K562 (cell line): ENCODE measurements at regions not wholly inside any gene's neighbourhood (a gene's known extent, or its start where the extent isn't known, plus 50 kb on each side); places are given as distances from the start of the nearest gene placed in this dataset.

Experiments
- ZNF347 ChIP-seq: fragments of 450-650 bp; formaldehyde crosslinking; IDR thresholded peaks from 2 replicates; pipeline ENCODE4 v1.4.0; 2020; ENCODE audit warnings: low read depth, mild to moderate bottlenecking, moderate library complexity
- TF ChIP-seq, protein P1 (sequence below): fragments of 450-650 bp; IDR thresholded peaks from 2 replicates; pipeline ENCODE4 v1.6.1; 2016; ENCODE audit warnings: mild to moderate bottlenecking, moderate library complexity
- TF ChIP-seq, protein P2 (sequence below), 2 experiments: fragments of 150-350 bp in 1 of 2; IDR thresholded peaks; 2 replicates each; pipeline ENCODE4 v1.6.1; 2012 to 2016; ENCODE audit warnings: low read depth in 2 of 2, low read length in 2 of 2, mild to moderate bottlenecking in 1 of 2, moderate library complexity in 1 of 2

DNA sequence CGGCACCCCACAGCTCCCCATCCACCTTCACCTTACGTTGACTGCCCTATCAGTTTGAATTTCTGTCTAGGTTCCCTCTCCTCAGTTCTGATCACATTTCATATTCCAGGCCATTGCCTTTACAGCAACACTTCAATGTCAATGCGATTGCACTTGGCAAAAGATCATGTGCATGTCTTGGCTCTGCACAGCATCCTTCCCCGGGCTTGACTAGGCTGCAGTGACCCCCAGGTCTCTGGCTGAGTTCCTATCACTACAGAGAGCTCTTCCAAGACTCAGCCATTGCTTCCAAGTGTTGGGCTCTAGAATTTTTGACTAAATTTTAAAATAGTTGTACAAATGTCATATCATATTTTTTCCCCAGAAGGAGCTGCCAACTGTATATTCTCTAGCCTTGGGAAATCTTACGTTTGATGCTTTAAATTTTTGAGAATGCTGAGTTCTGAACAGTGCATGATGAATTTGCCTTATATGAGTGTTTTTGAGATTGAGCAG is 103.8 kb upstream of the NEDD4L start (continued):
- TF ChIP-seq, protein P1, sequence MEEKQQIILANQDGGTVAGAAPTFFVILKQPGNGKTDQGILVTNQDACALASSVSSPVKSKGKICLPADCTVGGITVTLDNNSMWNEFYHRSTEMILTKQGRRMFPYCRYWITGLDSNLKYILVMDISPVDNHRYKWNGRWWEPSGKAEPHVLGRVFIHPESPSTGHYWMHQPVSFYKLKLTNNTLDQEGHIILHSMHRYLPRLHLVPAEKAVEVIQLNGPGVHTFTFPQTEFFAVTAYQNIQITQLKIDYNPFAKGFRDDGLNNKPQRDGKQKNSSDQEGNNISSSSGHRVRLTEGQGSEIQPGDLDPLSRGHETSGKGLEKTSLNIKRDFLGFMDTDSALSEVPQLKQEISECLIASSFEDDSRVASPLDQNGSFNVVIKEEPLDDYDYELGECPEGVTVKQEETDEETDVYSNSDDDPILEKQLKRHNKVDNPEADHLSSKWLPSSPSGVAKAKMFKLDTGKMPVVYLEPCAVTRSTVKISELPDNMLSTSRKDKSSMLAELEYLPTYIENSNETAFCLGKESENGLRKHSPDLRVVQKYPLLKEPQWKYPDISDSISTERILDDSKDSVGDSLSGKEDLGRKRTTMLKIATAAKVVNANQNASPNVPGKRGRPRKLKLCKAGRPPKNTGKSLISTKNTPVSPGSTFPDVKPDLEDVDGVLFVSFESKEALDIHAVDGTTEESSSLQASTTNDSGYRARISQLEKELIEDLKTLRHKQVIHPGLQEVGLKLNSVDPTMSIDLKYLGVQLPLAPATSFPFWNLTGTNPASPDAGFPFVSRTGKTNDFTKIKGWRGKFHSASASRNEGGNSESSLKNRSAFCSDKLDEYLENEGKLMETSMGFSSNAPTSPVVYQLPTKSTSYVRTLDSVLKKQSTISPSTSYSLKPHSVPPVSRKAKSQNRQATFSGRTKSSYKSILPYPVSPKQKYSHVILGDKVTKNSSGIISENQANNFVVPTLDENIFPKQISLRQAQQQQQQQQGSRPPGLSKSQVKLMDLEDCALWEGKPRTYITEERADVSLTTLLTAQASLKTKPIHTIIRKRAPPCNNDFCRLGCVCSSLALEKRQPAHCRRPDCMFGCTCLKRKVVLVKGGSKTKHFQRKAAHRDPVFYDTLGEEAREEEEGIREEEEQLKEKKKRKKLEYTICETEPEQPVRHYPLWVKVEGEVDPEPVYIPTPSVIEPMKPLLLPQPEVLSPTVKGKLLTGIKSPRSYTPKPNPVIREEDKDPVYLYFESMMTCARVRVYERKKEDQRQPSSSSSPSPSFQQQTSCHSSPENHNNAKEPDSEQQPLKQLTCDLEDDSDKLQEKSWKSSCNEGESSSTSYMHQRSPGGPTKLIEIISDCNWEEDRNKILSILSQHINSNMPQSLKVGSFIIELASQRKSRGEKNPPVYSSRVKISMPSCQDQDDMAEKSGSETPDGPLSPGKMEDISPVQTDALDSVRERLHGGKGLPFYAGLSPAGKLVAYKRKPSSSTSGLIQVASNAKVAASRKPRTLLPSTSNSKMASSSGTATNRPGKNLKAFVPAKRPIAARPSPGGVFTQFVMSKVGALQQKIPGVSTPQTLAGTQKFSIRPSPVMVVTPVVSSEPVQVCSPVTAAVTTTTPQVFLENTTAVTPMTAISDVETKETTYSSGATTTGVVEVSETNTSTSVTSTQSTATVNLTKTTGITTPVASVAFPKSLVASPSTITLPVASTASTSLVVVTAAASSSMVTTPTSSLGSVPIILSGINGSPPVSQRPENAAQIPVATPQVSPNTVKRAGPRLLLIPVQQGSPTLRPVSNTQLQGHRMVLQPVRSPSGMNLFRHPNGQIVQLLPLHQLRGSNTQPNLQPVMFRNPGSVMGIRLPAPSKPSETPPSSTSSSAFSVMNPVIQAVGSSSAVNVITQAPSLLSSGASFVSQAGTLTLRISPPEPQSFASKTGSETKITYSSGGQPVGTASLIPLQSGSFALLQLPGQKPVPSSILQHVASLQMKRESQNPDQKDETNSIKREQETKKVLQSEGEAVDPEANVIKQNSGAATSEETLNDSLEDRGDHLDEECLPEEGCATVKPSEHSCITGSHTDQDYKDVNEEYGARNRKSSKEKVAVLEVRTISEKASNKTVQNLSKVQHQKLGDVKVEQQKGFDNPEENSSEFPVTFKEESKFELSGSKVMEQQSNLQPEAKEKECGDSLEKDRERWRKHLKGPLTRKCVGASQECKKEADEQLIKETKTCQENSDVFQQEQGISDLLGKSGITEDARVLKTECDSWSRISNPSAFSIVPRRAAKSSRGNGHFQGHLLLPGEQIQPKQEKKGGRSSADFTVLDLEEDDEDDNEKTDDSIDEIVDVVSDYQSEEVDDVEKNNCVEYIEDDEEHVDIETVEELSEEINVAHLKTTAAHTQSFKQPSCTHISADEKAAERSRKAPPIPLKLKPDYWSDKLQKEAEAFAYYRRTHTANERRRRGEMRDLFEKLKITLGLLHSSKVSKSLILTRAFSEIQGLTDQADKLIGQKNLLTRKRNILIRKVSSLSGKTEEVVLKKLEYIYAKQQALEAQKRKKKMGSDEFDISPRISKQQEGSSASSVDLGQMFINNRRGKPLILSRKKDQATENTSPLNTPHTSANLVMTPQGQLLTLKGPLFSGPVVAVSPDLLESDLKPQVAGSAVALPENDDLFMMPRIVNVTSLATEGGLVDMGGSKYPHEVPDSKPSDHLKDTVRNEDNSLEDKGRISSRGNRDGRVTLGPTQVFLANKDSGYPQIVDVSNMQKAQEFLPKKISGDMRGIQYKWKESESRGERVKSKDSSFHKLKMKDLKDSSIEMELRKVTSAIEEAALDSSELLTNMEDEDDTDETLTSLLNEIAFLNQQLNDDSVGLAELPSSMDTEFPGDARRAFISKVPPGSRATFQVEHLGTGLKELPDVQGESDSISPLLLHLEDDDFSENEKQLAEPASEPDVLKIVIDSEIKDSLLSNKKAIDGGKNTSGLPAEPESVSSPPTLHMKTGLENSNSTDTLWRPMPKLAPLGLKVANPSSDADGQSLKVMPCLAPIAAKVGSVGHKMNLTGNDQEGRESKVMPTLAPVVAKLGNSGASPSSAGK: no peak
- TF ChIP-seq, protein P2, sequence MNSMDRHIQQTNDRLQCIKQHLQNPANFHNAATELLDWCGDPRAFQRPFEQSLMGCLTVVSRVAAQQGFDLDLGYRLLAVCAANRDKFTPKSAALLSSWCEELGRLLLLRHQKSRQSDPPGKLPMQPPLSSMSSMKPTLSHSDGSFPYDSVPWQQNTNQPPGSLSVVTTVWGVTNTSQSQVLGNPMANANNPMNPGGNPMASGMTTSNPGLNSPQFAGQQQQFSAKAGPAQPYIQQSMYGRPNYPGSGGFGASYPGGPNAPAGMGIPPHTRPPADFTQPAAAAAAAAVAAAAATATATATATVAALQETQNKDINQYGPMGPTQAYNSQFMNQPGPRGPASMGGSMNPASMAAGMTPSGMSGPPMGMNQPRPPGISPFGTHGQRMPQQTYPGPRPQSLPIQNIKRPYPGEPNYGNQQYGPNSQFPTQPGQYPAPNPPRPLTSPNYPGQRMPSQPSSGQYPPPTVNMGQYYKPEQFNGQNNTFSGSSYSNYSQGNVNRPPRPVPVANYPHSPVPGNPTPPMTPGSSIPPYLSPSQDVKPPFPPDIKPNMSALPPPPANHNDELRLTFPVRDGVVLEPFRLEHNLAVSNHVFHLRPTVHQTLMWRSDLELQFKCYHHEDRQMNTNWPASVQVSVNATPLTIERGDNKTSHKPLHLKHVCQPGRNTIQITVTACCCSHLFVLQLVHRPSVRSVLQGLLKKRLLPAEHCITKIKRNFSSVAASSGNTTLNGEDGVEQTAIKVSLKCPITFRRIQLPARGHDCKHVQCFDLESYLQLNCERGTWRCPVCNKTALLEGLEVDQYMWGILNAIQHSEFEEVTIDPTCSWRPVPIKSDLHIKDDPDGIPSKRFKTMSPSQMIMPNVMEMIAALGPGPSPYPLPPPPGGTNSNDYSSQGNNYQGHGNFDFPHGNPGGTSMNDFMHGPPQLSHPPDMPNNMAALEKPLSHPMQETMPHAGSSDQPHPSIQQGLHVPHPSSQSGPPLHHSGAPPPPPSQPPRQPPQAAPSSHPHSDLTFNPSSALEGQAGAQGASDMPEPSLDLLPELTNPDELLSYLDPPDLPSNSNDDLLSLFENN (IDR thresholded peaks at IDR 0.05; ENCODE audit: low read depth in 2 of 2, low read length in 2 of 2): no peak
- no peak for TF ChIP-seq ZNF347 (CRISPR knock-in tag)
